Lung (tissue), 11 donors: ENCODE measurements at regions not wholly inside any gene's neighbourhood (a gene's known extent, or its start where the extent isn't known, plus 50 kb on each side); places are given as distances from the start of the nearest gene placed in this dataset.

Experiments used
- ATAC-seq: fragments of 200-7000 bp; cut with Tn5 transposase; one replicate; pipeline ENCODE4 v1.9.1; 2020; ENCODE audit warnings: moderate number of reproducible peaks; ENCODE audit not compliant: insufficient read depth, low FRiP score
- DNase-seq, 3 donors: peaks; one replicate each; pipeline ENCODE4 v3.0.0-alpha.2; 2013 to 2017
- H3K27ac ChIP-seq, 2 donors: one replicate each; pipeline ENCODE4 v1.5.1; 2013; ENCODE audit warnings: mild to moderate bottlenecking in 2 of 2, moderate library complexity in 2 of 2, control low read depth in 1 of 2, inconsistent platforms in 1 of 2, low read depth in 1 of 2, low read length in 1 of 2
- H3K27me3 ChIP-seq, 3 donors: one replicate each; pipeline ENCODE4 v1.5.1; 2013; ENCODE audit warnings: low read length in 2 of 3; ENCODE audit not compliant: control insufficient read depth in 3 of 3, insufficient read depth in 3 of 3
- H3K36me3 ChIP-seq, 4 donors: one replicate each; pipeline ENCODE4 v1.5.1; 2013; ENCODE audit warnings: low read length in 4 of 4, mild to moderate bottlenecking in 1 of 4, moderate library complexity in 1 of 4; ENCODE audit not compliant: control insufficient read depth in 4 of 4, insufficient read depth in 4 of 4
- H3K4me1 ChIP-seq, 5 donors: one replicate each; pipeline ENCODE4 v1.5.1; 2013; ENCODE audit warnings: low read length in 5 of 5, mild to moderate bottlenecking in 2 of 5, moderate library complexity in 1 of 5; ENCODE audit not compliant: control insufficient read depth in 5 of 5, insufficient read depth in 5 of 5
- H3K4me3 ChIP-seq: one replicate; pipeline ENCODE4 v1.5.1; 2013; ENCODE audit warnings: mild to moderate bottlenecking, control low read depth, moderate library complexity
- H3K9ac ChIP-seq, 2 donors: one replicate each; pipeline ENCODE4 v1.5.1; 2013; ENCODE audit warnings: low read length in 2 of 2, control low read depth in 1 of 2; ENCODE audit not compliant: insufficient read depth in 1 of 2
- H3K9me3 ChIP-seq, 4 donors: one replicate each; pipeline ENCODE4 v1.5.1; 2013; ENCODE audit warnings: low read length in 3 of 4, mild to moderate bottlenecking in 1 of 4, moderate library complexity in 1 of 4; ENCODE audit not compliant: control insufficient read depth in 4 of 4, insufficient read depth in 3 of 4
- WGBS, 2 donors: extraction: QIAGEN DNeasy Blood & Tissue Kit; methylation state at CpG; one replicate each; pipeline ENCODE4 v1.1.7; 2013; 5-methylcytosine and 5-hydroxymethylcytosine counted together
- TF ChIP-seq, protein P1 (sequence below): IDR thresholded peaks from 2 replicates; pipeline ENCODE4 v1.5.1; 2012; ENCODE audit warnings: mild to moderate bottlenecking; ENCODE audit errors: control extremely low read depth, extremely low read depth
- donor health status: control.
- donor health status: control.
- donor health status: Bipolar disorder and iron deficiency.
- donor health status: healthy.
- donor health status: DM: yes; HTN: yes; CAD: no.

DNA sequence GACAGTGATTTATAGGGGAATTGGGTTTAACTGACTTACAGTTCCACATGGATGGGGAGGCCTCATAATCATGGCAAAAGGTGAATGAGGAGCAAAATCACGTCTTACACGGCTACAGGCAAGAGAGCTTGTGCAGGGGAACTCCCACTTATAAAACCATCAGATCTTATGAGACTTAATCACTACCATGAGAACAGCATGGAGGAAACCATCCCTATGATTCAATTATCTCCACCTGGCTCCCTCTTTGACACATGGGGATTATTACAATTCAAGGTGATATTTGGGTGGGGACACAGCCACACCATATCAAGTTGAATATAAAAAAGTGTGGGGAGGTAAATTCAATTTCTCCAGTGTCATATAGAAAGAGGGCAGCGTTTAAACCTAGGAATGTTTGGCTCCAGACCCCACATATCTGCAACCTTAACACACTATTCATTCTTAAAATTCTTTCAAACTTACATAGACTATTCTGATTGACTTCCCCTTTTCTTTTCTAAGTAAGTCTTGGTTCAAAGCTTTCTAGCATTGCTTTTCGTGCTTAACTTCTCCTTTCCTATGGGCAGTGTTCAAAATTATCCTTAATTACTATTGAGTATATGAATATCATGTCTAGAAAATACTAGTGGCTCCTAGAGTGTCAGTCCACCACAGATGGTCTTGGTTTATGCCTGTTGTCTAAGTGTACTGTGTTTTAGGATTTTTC, 446.7 kb upstream of the GBE1 start:
- Histone ChIP-seq H3K27me3 (no peaks in the 10 kb centered on the region), H3K27ac (no peak overlapping the region), H3K36me3 (no peaks in the 10 kb centered on the region), H3K9ac (no peak overlapping the region), H3K4me3 (no peak overlapping the region), H3K4me1 (no peaks in the 10 kb centered on the region), H3K9me3 (no peaks in the 10 kb centered on the region)
- DNase-seq (no peak), ATAC-seq (no peak)
- TF ChIP-seq, protein P1, sequence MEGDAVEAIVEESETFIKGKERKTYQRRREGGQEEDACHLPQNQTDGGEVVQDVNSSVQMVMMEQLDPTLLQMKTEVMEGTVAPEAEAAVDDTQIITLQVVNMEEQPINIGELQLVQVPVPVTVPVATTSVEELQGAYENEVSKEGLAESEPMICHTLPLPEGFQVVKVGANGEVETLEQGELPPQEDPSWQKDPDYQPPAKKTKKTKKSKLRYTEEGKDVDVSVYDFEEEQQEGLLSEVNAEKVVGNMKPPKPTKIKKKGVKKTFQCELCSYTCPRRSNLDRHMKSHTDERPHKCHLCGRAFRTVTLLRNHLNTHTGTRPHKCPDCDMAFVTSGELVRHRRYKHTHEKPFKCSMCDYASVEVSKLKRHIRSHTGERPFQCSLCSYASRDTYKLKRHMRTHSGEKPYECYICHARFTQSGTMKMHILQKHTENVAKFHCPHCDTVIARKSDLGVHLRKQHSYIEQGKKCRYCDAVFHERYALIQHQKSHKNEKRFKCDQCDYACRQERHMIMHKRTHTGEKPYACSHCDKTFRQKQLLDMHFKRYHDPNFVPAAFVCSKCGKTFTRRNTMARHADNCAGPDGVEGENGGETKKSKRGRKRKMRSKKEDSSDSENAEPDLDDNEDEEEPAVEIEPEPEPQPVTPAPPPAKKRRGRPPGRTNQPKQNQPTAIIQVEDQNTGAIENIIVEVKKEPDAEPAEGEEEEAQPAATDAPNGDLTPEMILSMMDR = no peak
- 42 to 66% methylated on average over 4 of the region's 4 CpGs for WGBS, 2 donors

DNA sequence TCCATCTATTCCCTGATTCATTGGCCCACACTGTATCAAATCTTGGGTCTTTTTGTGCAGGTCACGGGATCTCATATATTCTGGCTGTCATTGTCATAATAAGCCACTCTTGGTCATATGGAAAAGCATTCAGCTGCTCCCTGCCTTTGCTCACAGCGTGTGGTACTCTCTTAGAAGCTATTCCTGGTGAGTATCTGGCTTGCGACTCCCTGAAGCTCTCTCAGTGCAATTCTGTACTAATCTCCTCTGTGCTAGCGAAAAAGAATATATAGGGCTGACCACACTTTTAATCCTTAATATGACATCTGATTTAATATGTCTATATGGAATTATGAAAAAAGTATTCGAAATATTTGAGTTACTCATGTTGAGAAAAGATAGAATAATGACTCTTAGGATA, 440.8 kb upstream of the GBE1 start:
- Histone ChIP-seq H3K27me3 (no peaks in the 10 kb centered on the region), H3K36me3 (no peaks in the 10 kb centered on the region), H3K4me1 (no peaks in the 10 kb centered on the region), H3K4me3 (no peak overlapping the region), H3K9ac (no peak overlapping the region), H3K9me3 (no peaks in the 10 kb centered on the region), H3K27ac (no peak overlapping the region)
- ATAC-seq (no peak), DNase-seq (no peak)
- 85% methylated on average over 5 of the region's 5 CpGs for WGBS, 2 donors
- TF ChIP-seq, protein P1 = no peak

DNA sequence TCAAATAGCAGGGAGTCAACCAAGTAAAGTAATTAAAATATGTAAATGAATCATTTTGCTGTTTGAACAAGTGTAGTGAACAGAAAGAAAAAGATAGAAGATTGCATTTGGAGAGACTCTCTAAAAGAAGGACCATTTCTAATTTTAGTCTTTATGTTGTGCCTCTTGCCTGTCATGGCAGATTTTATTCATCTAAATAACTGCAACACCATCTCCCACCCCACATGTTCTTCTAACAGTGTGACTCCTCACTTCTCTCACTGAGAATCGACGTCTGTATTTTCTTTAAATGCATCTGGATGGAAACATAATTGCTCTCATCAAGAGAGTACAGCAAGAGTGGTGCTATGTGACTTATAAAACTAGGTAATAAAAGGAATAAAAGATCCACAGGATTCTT, 439.9 kb upstream of the GBE1 start:
- WGBS, 2 donors = 85 to 92% methylated on average over 2 of the region's 2 CpGs
- H3K36me3 ChIP-seq = no peaks in the 10 kb centered on the region
- TF ChIP-seq, protein P1 = no peak
- no peak overlapping the region for H3K27ac ChIP-seq
- no peaks in the 10 kb centered on the region for H3K4me1 ChIP-seq
- no peak overlapping the region for H3K4me3 ChIP-seq
- no peak overlapping the region for H3K9ac ChIP-seq
- no peaks in the 10 kb centered on the region for H3K9me3 ChIP-seq
- DNase-seq (no peak), ATAC-seq (no peak)
- no peaks in the 10 kb centered on the region for H3K27me3 ChIP-seq

DNA sequence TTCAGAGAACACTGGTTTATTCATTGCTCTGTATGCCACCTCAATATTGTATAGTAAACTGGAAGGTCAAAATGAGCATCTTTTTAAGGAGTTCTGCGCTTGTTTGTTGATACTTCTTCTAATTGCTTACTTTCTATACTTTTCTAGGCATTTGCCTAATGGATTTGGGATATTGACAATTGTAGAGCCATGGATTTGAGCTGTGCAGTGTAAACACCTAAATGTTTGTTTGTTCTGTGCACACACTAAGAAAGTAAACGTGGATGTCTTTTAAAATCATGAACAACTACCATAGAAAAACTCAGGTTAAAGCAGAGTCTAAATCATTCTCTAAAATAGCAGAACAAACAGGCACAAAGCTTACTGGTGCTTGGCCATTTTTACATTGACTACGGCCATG, 436.6 kb upstream of the GBE1 start:
- Histone ChIP-seq H3K9me3 (no peaks in the 10 kb centered on the region), H3K9ac (no peak overlapping the region), H3K36me3 (no peaks in the 10 kb centered on the region), H3K4me3 (no peak overlapping the region), H3K4me1 (no peaks in the 10 kb centered on the region), H3K27me3 (no peaks in the 10 kb centered on the region), H3K27ac (no peak overlapping the region)
- DNase-seq (no peak), ATAC-seq (no peak)
- TF ChIP-seq, protein P1 = no peak
- 74 to 84% methylated on average over 3 of the region's 3 CpGs for WGBS, 2 donors
